Activated T-cell treated with anti-CD3 and anti-CD28 coated beads for 1 hour (primary cell): ENCODE measurements at regions not wholly inside any gene's neighbourhood (a gene's known extent, or its start where the extent isn't known, plus 50 kb on each side); places are given as distances from the start of the nearest gene placed in this dataset.
"Not testable (repeated sequence)": the region's sequence is repeated elsewhere in the genome, so short reads cannot be mapped to it uniquely, and the experiment has no call there.

Experiments
- DNase-seq: peaks from one replicate; pipeline ENCODE4 v3.0.0-alpha.2; 2020; ENCODE audit warnings: low read depth

- no peak for DNase-seq
Observed at GRCh38 chr6:22208026-22208425, 88.8 kb downstream of the PRL start.

GRCh38 chr6:22214314-22214713, 82.5 kb downstream of the PRL start:
- DNase-seq, result no peak

GRCh38 chr6:22215474-22215873, 81.4 kb downstream of the PRL start:
- DNase-seq, result not testable (repeated sequence)

GRCh38 chr6:22218410-22218809, 78.4 kb downstream of the PRL start:
- no peak for DNase-seq

GRCh38 chr6:22219925-22220324, 76.9 kb downstream of the PRL start:
- DNase-seq, result no peak

- DNase-seq, result no peak
Observed at GRCh38 chr6:22221211-22221610, 75.6 kb downstream of the PRL start.

GRCh38 chr6:22221630-22222029, 75.2 kb downstream of the PRL start:
- no peak for DNase-seq

- DNase-seq, result no peak
Observed at GRCh38 chr6:22222469-22222868, 74.4 kb downstream of the PRL start.

- no peak for DNase-seq
Observed at GRCh38 chr6:22227824-22228610, 68.8 kb downstream of the PRL start.

GRCh38 chr6:22231050-22231449, 65.8 kb downstream of the PRL start:
- DNase-seq, result no peak

GRCh38 chr6:22231616-22232015, 65.2 kb downstream of the PRL start:
- no peak for DNase-seq

- DNase-seq, result no peak
Observed at GRCh38 chr6:22236626-22237414, 60.0 kb downstream of the PRL start.
